HG03060 (cell line): ENCODE measurements at regions not wholly inside any gene's neighbourhood (a gene's known extent, or its start where the extent isn't known, plus 50 kb on each side); places are given as distances from the start of the nearest gene placed in this dataset.
A peak's percentile ranks its signal among the peaks of the same experiment; 100 is the strongest.

Experiments used
- ATAC-seq: cut with Tn5 transposase; IDR thresholded peaks from one replicate; pipeline ENCODE4 v1.9.1; 2021; ENCODE audit warnings: low read depth, moderate number of reproducible peaks; ENCODE audit not compliant: unreplicated experiment

DNA sequence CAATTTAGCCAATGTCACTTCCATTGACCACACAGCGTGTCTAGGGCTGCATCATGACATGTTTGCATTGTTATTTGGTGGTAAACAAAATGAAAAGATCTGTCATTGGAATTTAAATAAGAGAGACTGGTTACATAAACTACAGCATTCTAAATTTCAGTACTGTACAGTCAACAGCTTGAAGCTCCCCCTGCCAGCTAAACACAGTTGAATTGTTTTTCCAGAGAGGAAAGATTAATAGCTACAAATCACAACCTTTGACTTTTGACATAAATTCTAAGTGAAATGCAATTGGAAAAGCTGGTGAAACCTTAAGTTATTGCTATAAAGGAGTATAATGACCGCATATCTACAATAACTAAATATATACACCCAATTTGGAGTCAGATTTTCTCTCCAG is 1600.0 kb upstream of the ACVR2A start:
- ATAC-seq: no peak

DNA sequence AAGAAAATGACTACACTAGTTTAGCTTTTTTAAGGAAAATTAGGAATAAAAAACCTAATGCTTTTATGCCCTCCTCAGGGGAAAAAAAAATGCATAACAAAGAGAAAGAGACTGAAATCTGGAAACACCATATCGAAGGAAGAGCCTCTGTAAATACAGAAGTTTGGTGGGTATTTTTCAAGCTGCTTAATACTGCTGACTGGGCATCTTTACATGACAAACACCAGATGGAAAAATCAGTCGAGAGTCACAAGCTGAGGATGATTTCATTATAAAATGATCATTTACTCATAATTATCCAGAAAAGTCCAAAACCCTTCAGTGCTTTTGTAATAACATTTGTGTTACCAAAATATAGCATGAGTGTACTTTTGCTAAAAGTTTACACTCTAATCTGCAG is 1600.7 kb upstream of the ACVR2A start:
- no peak for ATAC-seq

DNA sequence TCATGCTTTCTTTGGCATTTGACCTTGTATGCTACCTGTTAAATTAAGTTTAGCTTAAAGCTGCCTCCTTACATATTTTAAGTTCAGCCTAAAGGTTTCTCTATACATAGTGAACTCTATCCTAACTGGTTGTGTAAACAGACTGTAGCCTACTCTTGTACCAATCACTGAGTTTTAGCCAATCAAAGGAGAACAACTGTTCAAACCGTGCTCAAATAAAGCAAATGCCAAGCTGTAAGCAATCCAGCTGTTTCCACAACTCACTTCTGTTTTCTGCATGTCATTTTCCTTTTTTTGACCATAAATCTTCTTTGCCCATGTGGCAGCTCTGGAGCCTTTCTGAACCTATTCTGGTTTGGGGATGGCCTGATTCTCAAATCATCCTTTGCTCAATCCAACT is 1603.8 kb upstream of the ACVR2A start:
- ATAC-seq: no peak

DNA sequence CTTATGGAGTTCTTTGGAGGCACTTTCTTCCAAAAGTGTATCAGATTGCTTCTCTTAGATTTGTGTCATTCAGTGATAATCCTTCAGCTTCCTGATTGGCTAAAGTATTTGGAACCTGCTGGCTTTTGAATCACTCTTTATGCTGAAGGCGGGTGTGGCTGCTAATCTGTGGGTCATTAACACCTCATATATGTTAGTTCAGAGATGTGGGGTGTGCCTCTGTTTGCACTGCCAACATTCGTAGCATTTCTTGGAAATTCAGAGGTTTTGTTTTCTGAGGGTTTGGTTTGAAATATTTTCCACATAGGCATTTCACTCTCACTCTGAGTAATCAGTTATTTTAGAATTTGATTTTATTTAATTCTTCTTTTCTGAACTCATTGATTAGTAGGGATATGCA is 1604.4 kb upstream of the ACVR2A start:
- no peak for ATAC-seq

DNA sequence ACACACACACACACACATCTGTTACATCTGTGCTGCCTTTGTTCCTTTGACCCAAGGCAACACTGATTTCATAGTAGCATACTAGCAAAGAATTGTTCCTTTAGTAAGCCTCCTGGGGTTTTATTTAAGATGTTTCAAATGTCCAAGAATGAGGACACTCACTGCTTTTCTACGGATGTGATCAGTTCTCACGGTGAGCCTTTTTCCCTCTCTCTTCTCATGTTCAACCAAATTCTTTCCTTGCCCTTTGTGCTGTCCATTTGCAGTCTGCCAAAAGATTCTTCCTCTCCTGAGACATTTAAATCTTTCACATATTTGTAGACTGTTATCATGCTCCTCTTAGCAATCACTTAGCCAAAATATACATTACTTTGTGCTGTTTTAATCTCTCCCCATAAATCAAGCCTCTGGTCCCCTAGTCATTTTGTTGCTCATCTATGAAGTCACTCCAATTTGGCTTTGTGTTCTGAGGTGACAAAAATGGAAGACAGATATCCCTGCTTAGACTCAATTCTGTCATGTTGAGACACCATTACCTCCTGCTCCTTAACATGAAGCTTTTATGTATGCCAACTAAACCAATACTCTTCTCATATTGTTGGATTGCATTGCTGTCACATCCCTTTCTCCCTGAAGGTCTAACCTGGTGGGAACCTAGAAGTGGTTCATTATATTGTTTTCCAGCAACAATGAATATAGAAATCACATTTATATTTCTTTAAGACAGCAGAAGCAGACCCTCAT is 1605.3 kb upstream of the ACVR2A start:
- no peak for ATAC-seq

DNA sequence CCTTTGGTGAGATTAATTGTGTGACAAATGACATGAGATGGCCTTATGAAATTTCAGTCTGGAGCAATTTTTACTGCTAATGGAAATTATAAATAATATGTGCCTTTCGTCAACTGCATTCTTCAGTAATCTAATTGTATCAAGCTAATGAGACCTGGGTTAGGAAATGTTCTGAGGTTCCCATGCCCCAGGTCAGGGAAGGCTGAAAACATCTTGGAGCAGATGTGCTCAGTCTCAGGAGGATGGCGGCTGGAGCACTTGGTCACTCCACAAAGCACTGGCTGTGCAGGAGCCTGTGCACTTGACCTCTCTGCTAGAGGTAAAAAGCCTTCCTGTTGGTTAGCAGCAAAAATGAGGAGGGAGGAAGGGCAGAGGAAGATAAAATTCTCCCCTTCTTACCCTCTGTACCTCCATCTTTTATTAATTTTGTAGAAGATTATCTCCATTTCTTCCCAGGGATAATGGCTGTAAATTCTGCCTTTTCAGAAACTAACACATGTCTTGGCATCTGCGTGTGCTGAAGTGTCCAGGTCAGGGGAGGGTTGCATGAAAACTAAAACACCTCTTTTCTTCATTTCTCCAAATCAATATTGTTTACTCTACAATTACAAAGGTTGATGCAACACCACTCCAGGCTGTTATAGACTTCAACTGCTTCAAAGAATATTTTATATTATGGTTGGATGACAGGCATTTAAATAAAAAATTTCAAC is 1606.4 kb upstream of the ACVR2A start:
- ATAC-seq: no peak

DNA sequence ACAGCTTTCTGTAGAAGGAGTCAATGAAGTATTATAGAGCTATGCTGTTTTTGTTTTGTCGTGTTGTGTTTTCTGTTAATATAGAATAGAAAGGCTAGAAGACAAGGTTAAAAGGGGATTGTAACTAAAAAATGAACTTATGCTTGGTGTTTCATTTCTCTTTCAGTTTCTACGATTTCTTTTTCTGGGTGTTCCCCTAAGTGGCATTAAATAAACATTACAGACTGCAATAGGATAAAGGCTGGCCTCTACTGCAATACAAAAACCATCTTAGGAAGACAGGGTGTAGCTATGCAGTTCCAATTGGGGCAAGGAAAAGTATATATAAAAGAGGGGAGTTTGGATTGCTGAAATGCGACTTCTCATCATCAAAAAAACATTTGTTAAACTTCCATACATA is 1609.7 kb upstream of the ACVR2A start:
- ATAC-seq: no peak

DNA sequence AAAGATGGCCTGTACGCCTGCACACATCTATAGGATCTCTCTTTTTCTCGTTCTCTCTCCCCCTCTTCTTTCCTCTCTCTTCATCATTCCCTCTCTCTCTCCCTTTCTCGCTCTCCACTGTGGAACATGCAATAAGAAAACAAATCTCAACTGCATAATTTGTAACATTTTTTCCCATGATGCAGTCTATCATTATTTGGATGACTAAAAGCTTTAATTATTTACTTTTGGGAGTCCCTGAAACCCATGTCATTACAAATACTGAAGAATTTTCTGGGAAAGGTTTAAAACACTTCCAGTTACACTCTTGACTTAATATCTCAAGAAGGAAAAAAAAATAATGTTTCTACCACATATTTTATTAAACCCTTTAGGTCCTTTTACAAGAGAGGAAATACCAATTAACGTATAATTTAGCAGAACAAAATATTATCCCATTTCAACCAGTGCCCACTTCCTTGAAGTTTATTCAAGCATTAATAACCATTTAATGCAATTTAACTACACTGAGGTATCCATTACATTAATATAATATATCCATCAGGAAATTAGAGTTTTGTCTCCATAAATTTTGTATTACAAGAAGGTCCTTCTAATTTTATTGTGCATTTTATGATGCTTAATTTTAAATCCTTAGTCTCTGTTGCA is 1615.2 kb upstream of the ACVR2A start:
- ATAC-seq: no peak

DNA sequence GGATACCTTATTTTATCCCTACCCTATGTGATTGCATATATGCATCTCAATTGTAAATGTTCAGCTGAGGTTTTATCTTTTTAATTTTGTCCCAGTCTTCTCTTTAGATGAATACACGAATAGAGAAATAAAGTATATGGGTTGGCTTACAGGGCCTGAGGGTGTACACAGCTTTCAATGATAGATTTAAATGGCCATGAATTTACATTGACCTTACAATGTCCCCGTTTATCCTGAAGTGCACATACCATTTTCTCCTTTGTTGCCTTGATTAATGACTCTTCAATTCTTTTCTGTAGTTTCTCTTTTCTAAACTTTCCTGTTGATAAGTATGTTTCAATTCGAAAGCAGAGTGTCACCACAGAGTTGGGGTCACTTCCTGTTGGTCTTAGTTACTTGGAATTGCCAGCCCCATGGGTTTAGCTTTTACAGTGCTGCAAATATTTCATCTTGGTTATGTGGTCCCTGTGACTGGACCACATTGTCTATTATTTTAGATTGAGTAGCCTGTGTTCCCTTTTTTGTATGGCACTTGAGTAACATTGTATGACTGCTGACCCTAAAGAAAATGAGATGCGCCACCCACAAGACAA is 1616.3 kb upstream of the ACVR2A start:
- ATAC-seq: peak; percentile 76

DNA sequence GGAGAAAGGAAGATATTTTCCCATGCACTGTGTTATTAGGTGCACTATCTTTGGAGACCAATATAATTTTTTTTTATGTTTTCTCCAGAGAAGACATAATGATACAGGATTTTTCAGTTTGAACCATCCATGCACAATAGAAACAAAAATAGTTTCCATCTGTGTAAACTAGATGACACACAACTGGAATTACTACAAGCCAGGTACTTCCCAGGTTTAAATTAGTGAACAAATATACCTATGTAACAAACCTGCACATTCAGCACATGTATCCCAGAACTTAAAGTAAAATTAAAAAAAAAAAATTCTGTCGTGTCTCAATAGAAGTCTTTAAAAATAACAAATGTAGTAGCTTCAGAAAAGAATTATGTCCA is 1616.8 kb upstream of the ACVR2A start:
- ATAC-seq: no peak

DNA sequence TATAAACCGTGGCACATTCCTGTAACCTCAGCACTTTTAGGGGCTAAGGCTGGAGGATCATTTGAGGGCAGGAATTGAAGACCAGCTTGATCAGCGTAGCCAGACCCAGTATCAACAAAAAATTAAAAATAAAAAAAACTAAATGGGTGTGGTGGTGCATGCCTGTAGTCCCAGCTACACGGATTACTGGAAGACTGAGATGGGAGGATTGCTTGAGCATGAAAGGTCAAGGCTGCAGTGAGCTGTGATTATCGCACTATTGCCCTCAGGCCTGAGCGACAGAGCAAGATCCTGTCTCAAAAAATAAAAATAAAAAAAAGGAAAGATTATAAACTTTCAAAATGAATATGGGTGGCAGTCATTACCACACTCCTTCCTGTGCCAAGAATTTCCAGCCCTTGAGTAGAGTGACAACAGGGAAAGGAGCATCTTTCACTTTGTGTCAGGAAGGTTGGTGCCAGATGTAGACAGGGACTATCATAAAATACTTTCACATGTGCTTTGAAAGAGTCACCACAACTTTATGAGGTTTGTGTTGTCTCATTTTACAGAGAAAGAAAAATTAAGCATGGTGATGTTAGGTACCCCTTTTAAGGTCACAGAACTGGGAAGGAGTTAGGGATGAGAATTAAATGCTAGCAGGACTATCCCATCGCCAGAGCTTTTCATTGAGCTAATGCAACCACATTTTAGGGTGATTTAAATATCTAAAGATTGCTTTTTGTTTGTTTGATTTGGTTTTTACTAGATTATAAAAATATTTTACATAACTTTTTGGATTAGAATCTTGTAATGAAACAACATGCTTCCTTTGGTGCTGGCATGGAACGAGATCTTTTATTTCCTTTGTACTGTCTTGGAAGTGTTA is 1617.4 kb upstream of the ACVR2A start:
- ATAC-seq: no peak

DNA sequence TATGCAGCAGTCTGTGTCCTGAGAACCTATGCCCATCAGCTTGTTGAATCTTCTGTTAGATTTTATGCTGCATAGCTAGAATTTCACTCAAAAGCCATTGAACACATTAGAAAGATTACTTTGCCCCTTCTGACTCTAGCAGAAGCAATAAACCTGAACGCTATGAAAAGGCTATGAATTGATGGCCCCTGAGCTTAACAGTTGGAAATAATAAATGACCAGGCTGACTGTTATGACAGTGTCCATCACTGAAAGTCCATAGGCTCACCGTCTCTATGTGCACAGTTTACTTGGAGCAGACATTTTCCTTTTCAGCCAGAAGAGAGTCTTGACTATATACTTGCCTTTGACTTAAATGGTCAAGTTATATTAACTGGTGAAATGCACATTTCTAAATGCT is 1618.8 kb upstream of the ACVR2A start:
- ATAC-seq: no peak

DNA sequence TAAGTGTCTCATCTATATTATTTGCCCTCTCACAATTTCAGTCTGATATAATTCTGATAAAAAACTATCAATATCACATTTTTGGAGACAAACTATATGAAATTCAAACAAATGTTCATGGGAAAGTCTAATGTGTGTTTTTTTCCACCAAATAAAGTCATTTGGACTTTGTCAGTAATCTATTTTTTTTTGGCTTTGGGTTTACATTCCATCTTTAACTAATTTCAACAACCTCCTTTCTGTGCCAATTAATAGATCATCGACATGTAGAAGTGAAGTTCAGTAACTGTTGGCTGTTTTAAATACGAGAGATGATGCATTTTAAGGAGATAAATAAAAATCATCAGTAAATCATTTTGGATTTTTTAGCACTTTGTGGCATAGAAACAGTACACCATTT is 1623.0 kb upstream of the ACVR2A start:
- ATAC-seq: no peak

DNA sequence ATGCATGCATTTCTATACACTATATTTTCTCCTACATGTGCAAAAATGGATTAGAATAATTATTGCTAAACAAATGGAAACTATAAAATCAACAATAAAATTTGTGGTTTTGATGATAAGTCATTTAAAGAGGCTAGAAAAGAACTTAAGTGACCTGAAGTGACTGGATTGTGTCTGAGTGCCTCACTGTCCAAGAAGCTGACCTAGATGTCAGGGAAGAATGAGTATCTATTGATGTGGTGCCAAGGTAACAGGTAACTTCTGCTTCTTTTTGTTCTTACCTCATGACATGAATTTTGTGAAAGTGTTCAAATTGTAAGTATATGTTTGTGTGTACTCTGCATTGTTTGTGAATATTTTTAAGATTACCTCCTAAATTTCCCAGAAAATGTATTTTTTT is 1623.9 kb upstream of the ACVR2A start:
- ATAC-seq: no peak

DNA sequence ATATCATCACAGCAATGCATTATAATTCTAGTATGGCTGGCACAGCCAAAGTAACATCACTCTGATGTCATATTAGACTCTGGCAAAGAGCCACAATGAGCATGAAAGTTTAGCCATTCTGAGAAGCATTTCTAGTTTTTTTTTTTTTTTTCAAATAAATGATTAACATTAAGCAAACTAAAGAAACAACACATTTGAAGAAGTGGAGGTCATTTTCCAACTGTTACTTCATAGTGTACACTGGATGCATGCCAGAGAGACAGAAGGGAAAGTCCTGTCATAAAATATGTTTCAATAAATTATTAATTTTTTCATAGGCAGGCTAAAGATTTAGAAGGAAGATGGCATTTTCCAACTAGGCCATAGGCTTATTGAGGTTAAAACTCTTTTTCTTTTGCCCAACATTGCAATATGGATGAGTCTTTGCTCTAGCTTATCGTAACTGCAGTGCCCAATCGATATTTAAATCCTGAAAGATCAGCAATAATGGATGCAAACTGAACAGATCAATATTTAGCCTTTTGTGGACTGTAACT is 1630.4 kb upstream of the ACVR2A start:
- ATAC-seq: no peak

DNA sequence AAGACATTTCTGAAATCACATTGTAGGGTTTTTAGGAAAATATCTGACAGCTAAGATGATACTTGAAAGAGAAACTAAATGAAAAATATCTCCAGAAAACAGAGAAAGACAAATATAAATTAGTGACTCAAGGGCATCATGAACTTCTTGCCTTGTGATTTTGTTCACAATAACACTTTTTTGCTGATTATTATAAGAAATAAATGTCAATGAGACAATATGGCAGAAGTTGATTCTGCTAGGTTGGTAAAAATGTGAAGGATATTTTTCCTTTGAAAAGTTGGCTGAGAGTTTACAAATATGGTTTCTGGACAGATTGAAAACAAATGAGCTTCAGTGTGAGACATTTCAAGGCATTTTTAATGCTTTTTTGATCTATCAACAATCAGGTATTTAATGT is 1631.2 kb upstream of the ACVR2A start:
- ATAC-seq: no peak

DNA sequence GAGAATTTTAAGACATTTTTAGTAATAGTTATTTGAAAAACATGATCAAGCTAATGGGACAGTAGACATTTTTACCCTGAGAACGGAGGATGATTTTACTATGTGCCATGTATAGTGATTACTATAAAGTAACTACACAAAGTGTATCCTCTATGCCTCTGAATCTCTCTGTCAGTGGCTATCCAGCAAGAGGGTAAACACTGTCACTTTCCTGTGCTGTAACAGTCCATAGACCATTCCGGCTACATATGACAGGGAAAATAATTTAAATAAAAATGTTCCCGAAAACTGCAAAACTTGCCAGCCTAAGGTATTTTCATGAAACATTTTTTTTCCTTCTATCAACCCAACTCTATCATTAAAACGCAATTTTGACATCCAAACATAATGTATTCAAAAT is 1632.2 kb upstream of the ACVR2A start:
- no peak for ATAC-seq

DNA sequence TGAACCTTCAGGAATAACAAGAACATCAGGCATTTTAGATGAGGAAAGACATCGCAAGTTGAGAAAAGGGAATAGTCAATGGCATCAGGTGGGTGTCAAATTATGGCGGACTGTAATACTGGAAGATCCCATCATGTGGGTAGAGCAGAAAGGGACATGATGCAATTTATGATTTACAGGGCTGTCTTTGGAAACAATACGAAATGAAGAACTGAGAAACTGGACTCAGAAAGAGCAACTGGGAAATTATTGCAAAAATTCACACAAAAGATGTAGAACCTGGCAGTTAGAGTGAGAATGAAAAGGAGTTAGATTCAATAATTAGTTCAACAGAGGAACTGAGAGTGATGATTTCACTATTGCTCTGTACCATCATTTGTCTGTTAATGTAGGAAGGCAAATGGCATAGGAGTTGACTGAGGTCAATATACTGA is 1635.0 kb upstream of the ACVR2A start:
- no peak for ATAC-seq

DNA sequence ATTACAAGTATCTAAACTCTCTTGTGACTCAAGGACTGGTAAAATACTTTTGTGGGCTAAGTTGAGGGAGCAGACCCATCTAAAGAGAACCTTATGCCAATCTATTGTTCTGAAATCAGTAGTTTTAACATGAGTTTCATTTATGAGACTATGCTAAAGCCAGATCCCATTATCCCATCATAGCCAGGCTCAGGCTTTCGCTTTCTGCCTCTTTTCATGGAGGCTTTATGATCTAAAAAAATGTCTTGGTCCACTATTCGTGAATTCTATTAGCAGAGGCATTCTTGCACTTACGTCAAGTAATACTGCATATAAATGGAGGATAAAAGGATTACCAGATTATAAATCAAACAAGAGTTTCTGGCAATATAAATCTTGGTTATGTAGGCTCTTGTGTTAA is 1636.9 kb upstream of the ACVR2A start:
- ATAC-seq: no peak

DNA sequence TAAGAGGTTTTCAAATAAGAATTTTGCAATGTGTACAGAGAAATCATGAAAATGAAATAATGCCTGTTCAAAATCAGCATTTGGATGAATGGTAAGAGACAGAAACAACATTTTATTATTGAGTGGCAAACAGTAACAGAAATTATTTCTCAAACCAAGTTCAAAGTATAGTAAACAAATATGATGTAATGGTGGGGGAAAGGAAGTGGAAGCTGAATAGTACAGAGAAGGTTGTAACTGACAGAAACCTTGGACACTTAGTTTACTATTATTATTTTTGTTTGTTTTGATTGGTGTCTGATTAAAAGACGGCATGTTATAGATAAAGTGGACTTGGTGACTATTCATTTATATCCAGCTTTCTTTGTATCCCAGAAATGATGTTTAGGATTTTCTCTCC is 1637.4 kb upstream of the ACVR2A start:
- no peak for ATAC-seq
